ENCODE measurements at regions not wholly inside any gene's neighbourhood (a gene's known extent, or its start where the extent isn't known, plus 50 kb on each side); places are given as distances from the start of the nearest gene placed in this dataset.
"Not testable (repeated sequence)": the region's sequence is repeated elsewhere in the genome, so short reads cannot be mapped to it uniquely, and the experiment has no call there.

GRCh38 chr2:88967844-88968243 is 276.4 kb downstream of the RPIA start:
- Histone ChIP-seq H3K9ac (ENCODE audit: low read depth in 2 of 2, low read length in 2 of 2) (no peak overlapping the region), H3K4me3 (no peak overlapping the region), H3K27me3 (no peaks in the 10 kb centered on the region), H3K4me1 (no peaks in the 10 kb centered on the region), H3K36me3 (no peaks in the 10 kb centered on the region), H3K27ac (no peak overlapping the region), H3K9me3 (no peaks in the 10 kb centered on the region)
- TF ChIP-seq, protein P1, sequence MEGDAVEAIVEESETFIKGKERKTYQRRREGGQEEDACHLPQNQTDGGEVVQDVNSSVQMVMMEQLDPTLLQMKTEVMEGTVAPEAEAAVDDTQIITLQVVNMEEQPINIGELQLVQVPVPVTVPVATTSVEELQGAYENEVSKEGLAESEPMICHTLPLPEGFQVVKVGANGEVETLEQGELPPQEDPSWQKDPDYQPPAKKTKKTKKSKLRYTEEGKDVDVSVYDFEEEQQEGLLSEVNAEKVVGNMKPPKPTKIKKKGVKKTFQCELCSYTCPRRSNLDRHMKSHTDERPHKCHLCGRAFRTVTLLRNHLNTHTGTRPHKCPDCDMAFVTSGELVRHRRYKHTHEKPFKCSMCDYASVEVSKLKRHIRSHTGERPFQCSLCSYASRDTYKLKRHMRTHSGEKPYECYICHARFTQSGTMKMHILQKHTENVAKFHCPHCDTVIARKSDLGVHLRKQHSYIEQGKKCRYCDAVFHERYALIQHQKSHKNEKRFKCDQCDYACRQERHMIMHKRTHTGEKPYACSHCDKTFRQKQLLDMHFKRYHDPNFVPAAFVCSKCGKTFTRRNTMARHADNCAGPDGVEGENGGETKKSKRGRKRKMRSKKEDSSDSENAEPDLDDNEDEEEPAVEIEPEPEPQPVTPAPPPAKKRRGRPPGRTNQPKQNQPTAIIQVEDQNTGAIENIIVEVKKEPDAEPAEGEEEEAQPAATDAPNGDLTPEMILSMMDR (IDR thresholded peaks at IDR 0.05): no peak
- DNase-seq: no peak
- intact Hi-C loops (cut with DNase I): no loop called here

- intact Hi-C loops (cut with DNase I); DNase-seq; H3K27me3 ChIP-seq; H3K9ac ChIP-seq (ENCODE audit: low read depth in 2 of 2, low read length in 2 of 2); H3K4me3 ChIP-seq; H3K4me1 ChIP-seq; H3K27ac ChIP-seq; H3K36me3 ChIP-seq; H3K9me3 ChIP-seq: not testable (repeated sequence)
These were observed 286.5 kb downstream of the RPIA start for GRCh38 chr2:88978011-88978410.

DNA sequence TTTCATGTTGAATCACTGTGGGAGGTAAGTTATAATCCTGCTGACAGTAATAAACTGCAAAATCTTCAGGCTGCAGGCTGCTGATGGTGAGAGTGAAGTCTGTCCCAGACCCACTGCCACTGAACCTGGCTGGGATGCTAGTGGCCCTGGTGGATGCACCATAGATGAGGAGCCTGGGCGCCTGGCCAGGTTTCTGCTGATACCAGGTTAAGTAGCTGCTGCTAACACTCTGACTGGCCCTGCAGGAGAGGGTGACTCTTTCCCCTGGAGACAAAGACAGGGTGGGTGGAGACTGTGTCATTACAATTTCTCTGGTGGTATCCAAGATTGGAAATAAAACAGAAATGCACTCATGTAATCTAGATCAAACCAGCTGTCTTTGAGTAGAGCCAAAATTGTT is 287.0 kb downstream of the RPIA start:
- H3K36me3 ChIP-seq; H3K27ac ChIP-seq; H3K4me1 ChIP-seq; H3K9ac ChIP-seq (ENCODE audit: low read depth in 2 of 2, low read length in 2 of 2); H3K9me3 ChIP-seq; H3K27me3 ChIP-seq; DNase-seq; H3K4me3 ChIP-seq; intact Hi-C loops (cut with DNase I): not testable (repeated sequence)

DNA sequence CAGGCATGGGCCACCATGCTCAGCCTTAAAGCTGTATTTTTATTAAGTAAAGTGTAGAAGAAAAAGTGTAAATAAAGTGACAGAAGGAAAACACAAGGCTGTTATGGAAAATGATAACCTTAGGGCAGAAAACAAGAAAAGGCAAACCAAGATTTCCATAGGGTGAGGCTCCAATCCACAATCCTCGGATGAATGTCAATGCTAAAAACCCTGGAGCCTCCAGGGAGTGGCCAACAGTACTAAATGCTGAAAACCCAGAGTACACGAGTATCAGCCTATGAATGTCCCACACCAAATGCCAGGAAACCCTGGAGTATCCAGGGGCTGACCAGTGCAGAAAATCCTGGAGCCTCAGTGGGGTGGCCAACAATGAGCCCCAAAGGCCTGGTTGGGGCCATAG is 292.6 kb downstream of the RPIA start:
- H3K4me3 ChIP-seq; H3K27me3 ChIP-seq; H3K36me3 ChIP-seq; H3K27ac ChIP-seq; H3K9me3 ChIP-seq; DNase-seq; H3K9ac ChIP-seq (ENCODE audit: low read depth in 2 of 2, low read length in 2 of 2); intact Hi-C loops (cut with DNase I); H3K4me1 ChIP-seq: not testable (repeated sequence)

GRCh38 chr2:88986721-88987330 is 295.4 kb downstream of the RPIA start:
- H3K36me3 ChIP-seq; H3K9me3 ChIP-seq; intact Hi-C loops (cut with DNase I); DNase-seq; H3K27me3 ChIP-seq; H3K9ac ChIP-seq (ENCODE audit: low read depth in 2 of 2, low read length in 2 of 2); H3K4me3 ChIP-seq; H3K4me1 ChIP-seq; H3K27ac ChIP-seq: not testable (repeated sequence)

- H3K36me3 ChIP-seq; H3K27me3 ChIP-seq; H3K4me1 ChIP-seq; H3K9me3 ChIP-seq; H3K9ac ChIP-seq (ENCODE audit: low read depth in 2 of 2, low read length in 2 of 2); DNase-seq; H3K27ac ChIP-seq; intact Hi-C loops (cut with DNase I); H3K4me3 ChIP-seq: not testable (repeated sequence)
These were observed 297.1 kb downstream of the RPIA start for GRCh38 chr2:88988617-88989016.

DNA sequence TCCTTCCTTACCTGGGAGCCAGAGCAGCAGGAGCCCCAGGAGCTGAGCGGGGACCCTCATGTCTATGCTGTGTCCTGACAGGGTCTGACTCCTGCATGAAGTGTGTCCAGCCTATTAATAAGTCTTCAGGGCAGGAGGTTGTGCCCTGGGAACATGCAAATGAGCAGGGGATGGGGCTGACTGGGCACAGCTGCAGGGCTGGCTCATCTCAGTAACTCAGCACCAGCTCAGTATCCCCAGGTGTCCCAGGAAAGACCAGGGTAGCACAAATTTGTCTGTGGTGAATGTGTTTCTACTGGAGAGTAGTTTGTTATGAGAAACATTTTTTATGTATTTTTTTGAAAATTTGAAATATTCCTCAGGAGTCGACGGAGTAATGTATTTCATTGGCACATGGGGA is 301.3 kb downstream of the RPIA start:
- H3K9me3 ChIP-seq; H3K36me3 ChIP-seq; H3K27me3 ChIP-seq; H3K9ac ChIP-seq (ENCODE audit: low read depth in 2 of 2, low read length in 2 of 2); H3K4me3 ChIP-seq; H3K4me1 ChIP-seq; intact Hi-C loops (cut with DNase I); DNase-seq; H3K27ac ChIP-seq: not testable (repeated sequence)

DNA sequence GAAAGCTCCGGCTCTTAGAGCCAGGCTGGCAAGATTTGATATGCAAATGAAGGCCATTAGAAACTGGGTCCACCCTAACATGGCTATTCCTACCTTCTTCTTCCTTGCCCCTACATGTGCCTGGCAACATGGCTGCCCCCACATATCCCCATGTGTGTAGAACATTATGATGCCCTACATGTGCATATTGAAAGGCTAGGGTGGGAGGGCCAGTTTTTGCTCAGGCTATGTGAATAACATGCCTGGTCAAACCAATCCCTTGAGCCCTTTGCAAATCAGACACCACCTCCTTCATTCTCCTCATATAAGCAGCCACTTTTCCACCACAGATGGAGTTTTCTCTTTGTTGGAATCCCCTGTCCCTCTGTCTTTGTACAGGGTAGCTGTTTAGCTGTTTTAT is 303.4 kb downstream of the RPIA start:
- H3K4me1 ChIP-seq; H3K27me3 ChIP-seq; H3K9me3 ChIP-seq; H3K27ac ChIP-seq; H3K36me3 ChIP-seq; H3K9ac ChIP-seq (ENCODE audit: low read depth in 2 of 2, low read length in 2 of 2); H3K4me3 ChIP-seq; intact Hi-C loops (cut with DNase I); DNase-seq: not testable (repeated sequence)

DNA sequence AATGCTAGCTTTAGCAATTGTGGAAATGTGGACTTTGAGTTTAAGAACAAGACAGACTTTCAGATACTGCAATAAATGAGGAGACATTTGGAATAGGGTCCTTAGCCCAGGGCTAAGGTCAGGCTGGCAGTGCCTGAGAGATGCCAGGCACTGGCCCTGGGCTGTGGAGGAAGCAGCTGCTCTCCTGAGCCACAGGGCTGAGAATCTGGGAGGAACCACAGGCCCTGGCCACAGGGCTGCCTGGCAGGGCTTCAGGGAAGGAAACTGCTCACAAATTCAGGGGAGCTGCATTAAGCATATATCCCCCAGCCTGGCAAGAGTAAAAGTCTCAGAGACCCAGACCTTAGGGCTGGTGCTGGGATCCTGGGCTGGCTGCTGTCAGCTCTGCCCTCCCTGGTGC is 305.1 kb downstream of the RPIA start:
- H3K4me3 ChIP-seq; intact Hi-C loops (cut with DNase I): not testable (repeated sequence)

DNA sequence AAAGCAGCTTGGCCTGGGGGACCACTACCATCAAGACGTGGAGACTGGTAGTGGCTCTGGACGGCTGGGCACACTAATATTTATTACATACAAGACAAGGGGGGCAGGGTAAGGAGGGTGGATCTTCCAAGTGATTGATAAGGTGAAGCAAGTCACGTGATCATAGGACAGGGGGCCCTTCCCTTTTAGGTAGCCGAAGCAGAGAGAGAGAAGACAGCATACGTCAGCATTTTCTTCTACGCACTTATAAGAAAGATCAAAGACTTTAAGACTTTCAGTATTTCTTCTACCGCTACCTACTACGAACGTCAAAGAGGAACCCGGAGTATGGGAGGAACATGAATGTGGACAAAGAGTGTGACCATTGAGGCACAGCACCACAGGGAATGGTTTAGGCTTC is 307.9 kb downstream of the RPIA start:
- no peaks in the 10 kb centered on the region for H3K36me3 ChIP-seq
- TF ChIP-seq, protein P1 (IDR thresholded peaks at IDR 0.05): no peak
- intact Hi-C loops (cut with DNase I): no loop called here

More for the DNA sequence above, 305.1 kb downstream of the RPIA start:
- not testable (repeated sequence) for H3K27me3 ChIP-seq; H3K36me3 ChIP-seq; H3K9ac ChIP-seq (ENCODE audit: low read depth in 2 of 2, low read length in 2 of 2); DNase-seq; H3K9me3 ChIP-seq; H3K4me1 ChIP-seq; H3K27ac ChIP-seq

More for the DNA sequence above, 307.9 kb downstream of the RPIA start:
- Histone ChIP-seq H3K9me3 (no peaks in the 10 kb centered on the region), H3K27me3 (no peaks in the 10 kb centered on the region), H3K4me1 (no peaks in the 10 kb centered on the region), H3K4me3 (no peak overlapping the region), H3K9ac (ENCODE audit: low read depth in 2 of 2, low read length in 2 of 2) (no peak overlapping the region), H3K27ac (no peak overlapping the region)
- DNase-seq: no peak
